SW480 (cell line): ENCODE measurements at regions not wholly inside any gene's neighbourhood (a gene's known extent, or its start where the extent isn't known, plus 50 kb on each side); places are given as distances from the start of the nearest gene placed in this dataset.

Experiments used
- DNase-seq: peaks from one replicate; pipeline ENCODE4 v3.0.0-alpha.2; 2016; ENCODE audit warnings: low spot score

DNA sequence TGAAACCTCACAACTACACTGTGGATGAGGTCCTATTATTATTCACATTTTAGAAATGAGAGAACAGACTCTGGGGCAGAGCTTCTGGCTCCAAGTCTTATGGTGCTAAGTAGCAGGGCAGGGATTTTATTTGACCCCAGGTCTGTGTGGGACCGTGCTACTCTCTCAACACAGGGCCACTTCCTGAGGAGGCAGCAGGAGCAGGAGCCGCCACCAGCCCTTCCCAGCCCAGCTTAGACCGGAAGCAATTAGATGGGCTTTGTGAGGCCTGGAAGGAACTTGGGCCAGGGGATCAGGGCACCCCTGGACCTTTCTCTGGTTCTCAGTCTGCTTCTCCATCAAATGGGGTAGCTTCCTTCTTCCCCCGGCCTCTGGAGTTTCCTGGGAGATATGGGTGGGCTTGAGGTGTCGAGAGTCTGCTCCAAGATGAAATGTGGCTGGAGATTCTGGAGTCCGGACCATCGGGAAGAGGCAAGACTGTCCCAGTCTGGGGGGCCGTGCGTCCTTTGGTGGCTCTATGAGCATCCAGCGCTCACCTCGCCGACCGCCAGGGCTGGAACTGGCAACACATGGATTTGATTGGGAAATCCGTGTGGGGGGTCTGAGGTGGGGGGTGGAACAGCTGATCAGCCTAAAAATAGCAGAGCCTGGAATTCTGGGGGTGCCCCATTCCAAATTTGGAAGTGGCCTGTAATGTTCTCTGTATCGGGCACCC lies 136.8 kb downstream of the FOXD2 start:
- DNase-seq, result no peak

DNA sequence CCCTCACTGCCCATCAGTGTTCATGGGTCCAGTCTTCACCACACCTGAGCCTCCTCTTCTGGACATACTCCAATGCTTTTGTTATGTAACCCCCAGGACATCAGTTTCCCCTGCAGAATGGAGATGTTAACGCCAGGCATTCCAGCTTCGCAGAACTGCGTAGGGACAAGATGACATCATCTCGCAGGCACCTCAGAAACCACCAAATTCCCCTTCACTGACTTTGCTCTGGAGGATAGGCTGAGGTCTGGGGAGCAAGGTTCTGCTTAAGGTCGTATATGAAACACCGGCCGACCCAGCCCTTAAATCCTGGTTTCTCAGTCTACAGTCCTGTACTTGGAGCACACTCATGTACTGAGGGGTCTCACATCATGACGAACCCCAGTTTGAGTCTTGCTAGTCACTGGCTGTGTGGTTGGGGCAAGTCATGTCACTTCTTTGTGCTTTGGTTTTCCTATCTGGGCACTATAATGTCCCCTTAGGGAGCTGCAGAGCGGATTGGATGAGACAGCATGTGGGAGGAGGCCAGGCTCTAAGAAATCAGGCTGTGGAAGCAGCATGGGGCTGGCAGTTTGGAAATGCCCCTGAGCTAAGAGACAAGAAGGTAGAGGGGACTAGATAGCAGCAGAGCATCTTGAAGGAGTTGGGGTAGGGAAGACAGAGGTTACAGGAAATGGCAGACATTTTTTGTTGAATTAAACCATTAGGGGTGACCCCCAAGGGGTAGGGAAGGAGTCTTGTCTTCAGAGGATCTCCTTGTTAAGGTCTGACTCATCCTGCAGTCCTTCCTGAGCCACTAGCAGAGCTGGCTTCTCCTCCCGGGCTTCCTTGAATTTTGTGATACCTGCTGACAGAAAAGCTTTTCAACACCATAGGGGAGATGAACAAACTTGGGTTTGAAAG lies 138.3 kb downstream of the FOXD2 start:
- DNase-seq, result peak; percentile 18

DNA sequence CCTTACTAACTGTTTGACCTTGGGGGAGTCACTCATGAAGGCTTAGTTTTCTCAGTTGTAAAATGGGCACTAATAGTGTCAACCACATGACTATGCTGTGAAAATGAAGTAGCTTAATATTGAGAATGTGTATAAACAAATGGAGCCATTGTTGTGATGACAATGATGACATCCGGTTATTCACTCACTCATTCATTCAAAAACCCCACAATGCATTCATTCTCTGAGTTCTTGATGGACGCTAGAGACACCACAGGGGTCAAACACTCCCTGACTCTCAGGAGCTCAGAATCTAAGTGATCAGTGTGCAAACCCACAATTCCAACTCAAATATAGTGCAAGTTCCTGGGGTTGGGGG lies 138.9 kb downstream of the FOXD2 start:
- DNase-seq, result no peak

DNA sequence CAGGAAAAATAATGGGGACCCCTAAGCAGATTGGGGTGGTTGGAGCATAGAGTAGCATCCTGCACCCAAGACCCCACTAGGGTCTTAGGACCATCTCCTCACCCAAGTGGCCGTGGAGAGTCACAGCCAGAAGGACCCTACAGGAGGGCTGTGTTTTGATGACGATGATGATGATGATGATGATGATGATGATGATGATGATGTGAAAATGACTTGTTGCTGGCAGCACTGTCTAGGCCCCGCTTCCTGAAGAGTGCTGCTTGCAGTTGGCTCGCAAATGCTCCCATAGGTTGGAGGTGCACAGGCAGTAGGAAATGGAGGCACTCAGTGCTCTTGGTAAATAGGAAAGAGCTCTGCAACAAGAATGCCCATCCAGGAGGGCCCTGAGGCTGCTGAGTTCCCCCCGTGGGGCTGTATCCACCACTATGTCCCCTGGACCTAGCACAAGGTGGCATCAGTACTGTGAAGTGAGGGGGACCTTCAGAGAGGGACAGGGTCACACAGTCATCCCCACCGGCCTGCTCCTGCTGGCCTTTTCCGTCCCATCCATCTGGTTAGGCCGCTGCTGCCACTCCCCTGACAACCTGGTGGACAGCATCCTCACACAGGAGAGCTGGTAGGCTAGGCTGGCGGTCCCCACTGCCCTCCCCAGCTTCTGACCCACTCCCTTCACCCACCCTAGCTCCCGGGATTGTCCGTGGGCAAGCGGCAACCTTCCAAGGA lies 139.6 kb downstream of the FOXD2 start:
- DNase-seq, result no peak

DNA sequence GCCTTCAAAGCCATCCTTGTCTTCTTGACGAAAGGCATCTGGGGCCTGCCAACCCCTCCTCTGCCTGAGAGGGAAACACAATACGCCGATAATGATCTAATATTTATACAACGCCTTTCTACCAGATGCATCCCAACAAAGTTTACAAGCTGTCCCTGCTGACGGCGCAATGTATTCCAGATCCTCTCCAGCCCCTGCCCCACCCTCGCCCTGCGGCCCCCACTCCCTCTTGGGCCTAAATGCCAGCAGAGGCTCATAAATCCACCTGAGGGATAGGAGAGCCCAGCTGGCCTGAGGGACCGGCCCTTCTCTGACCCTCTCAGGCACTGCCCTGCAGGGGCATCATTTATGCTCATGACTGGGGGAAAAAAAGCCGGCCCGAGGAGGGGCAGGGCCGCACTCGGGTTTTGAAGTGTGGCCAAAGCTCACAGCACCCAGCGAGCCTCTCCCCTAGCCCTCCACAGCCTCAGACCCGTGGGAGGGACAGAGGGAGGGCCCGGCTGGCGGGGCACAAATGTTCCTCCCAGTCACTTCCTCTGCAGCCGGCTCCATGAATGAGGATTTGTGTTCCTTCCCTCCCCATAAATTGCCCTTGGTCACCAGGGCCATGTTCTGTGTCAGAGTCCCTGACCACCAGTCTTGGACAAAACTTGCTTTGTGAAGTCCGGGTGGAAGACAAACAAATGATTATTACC lies 140.3 kb downstream of the FOXD2 start:
- DNase-seq, result peak; percentile 33

DNA sequence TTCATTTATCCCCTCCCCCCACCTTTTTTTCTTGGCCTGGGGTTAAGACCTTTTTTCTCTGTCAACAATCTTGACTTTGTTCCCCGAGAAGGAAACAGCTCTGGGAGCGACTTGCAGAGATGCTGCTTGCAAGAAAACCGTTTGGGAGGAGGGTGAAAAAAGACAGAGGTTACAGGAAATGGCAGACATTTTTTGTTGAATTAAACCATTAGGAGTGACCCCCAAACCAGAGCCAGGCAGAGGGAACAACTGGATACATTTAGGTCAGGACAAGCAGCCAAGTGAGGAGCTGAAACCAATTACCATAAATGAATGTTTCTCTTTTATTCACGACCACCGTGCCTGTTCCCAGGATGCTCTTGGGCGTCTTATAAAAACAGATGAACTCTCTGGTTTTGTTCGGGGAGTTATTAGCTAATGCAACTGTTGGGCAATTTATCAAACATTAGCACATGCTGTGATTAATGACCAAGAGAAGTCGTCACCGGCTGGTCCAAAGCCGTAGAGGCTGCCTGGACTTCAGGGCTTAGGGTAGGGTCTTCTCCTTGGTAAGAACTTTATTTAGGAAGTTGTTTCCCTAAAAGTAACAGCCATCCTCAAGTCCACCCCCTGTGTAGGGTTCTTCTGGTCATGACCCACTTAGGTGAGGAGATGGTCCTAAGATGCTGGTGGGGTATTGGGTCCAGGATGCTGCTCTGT lies 141.0 kb downstream of the FOXD2 start:
- DNase-seq, result no peak

DNA sequence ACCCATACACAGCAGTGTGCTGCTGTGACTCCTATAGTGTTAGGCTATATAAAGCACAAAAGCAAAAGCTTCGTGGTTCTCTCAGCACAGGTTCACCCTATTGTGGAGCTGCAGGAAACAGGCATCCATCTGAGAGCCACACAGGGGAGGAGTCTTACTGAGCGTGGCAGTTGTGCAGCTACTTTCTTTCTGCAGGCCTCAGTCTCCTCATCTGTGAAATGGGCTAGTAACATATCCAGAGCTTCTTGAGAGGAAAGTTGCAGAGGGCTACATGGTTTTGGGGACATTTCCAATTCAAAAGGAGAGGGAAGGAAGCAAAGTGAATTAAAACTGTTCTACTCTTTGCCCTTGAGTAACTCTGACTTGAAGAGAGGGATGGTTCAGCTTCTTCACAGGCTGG lies 142.0 kb downstream of the FOXD2 start:
- no peak for DNase-seq

DNA sequence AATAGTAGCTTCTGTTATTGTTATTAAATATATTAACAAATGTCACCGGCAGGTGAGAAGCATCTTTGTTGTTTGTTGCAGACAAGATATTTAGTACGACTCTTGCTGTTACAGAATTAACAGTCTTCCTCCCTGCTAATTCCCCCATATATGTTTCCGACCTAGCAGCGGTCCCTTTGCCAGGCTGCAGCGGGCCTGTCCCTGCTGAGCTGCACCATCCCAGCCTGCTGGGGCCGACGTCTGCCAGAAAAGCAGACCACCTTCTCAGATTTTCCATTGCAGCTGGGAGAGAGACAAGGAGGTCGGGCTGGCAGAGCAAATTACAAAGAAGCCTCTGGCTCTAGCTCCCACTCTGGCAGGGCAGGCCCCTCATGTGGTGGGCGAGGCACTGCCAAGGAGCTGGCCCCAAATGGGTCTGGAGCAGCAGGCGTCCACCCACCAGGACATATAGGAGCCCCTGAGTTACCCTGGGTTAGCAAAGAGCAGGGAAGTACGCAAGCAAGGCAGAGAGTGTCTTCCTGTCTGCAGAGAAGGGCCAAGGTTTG lies 142.7 kb downstream of the FOXD2 start:
- DNase-seq, result no peak

DNA sequence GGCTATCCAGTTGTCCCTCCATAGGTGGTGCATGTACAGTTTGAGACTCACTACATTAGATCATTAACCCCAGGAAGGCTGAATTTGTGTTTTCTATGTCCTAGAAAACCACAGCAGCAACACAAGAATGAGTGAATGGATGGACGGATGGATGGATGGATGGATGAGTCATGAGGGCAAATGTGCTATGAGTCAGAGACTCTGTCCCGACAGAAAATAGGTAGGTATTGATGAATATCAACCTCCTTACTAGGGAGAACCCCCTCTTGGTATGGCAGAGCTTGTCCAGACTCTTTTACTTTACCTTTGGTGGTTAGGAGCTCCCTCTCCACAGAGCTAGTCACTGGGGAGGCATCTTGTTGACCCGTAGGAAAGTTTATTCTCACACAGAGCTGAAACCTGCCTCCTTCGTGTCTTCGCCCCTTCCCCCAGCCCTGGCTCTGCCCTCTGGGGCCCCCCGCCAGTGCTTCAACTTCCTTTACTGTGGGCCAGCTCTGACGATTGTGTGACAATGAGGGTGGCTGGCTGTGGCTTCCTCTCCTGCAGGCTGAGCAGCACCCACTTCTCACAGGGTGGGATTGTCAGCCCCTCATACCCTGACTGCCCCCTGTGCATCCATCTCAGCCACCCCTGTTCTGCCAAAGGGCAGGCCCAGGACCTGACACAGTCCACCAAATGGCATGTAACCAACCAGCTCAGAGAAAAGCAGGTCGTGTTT lies 145.2 kb downstream of the FOXD2 start:
- peak; percentile 38 for DNase-seq

DNA sequence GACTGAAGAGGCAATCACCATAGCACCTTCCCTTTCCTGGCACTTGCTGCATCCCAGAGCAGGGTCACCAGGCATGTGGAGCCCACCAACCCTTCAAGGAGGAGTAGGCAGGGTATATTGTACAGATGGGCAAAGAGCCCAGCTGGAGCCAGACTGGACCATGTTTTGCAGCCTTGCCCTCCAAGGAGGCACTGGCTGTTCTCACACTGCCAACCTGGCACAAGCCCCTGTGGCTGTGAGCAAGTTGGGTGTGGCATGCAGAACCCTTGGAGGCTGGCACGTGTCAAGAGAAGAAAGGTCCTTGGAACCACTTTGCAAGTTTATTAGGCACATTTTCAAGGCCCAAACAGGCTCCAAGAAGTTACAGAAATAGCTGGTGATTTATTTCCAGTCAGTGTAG lies 146.4 kb downstream of the FOXD2 start:
- no peak for DNase-seq

DNA sequence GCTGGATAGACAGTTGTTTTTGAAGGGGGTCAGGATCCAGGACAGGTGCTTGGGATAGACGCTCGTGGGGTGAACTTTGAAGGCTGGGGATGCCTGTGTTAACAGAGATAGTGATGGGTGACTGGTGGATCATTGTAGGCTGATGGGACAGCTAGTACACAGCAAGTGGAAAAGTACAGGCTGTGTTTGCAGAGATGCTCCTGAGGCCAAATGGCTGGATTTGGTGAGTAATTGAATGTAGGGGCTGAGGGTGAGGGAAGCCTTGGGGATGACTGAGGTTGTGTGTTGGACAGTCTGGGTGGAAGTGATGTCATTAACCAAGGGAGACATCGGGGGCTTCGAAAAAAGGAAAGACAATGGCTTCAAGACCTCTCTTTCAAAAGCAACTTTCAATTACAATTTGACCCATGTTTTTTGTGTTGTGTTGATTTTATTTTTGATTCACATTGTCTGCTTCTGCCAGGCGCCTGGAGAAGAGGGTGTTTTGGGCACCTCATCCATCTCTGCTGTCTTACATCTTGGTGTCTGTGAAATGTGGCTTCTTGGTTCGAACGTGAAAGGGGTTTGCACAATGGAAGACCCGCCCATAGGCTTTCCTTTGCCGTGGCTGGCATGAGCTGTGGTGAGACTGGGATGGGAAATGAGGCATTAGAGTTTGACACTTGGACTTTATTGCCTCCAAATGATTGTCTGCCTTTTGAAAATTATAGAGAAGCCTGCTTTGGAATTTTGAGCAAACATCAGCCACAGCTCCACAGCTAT lies 147.5 kb downstream of the FOXD2 start:
- DNase-seq, result no peak

DNA sequence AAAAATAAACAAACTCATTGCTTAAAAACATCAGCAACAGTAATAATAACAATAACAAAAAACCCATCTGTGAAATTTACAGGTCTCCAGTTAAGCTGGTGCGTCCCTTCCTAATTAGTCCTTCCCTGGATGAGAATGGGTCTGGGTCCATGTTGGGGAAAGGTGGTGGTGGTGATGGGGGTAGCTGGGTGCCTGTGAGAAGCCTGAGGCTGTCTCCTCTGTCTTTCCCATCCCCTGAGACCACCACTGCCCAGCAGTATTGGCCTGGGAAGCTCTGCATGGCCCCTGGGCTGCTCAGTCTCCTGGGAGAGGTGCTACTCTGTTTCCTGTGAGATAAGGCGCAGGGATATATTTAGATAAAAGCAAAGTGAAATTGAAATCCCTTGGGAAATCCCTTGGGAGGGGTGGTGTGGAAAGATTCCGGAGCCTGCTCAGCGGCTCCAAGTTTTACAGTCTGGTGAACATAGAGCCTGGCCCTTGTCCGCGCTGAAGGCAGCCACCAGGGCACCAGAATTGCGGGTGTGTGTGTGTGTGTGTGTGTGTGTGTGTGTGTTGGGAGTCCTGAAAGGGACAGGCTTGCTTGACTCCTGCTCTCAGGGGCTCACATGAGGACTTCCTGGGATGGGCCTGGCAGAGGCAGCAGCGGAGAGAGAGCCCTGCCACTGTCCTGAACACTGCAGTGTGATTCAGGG lies 150.2 kb downstream of the FOXD2 start:
- no peak for DNase-seq

DNA sequence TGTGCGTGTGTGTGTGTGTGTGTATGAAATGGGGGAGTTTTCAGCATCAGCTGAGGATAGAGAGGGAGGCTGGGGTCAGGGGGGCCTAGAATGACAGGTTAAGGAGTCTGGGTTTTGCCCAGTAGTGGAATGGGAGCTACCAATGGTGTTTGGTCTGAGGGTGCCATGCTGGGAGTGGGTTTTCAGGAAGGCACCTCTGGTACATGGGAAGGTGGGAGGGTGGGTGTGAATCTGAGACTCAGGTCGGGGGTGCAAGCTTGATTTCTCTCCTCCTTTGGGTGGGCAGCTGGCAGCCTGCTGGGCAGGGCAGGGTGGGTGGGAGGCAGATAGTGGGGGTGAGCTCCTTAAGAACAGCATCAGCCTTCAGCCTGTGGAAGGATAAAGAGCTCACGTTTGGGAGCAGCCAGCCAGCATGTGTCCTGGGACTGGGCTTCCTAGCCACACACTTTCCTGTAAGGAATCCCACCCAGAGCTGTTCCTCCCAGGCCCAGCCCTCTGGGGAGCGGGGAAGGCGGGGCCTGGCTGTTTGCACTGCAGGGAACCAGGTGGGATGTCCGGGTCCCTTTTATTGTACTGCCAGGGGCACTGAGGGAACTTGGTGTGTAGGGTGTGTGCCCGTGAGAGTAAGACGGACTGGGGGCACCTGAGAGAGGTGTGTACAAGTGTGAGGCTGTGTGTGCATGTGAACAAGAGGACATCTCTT lies 152.8 kb downstream of the FOXD2 start:
- DNase-seq, result no peak

DNA sequence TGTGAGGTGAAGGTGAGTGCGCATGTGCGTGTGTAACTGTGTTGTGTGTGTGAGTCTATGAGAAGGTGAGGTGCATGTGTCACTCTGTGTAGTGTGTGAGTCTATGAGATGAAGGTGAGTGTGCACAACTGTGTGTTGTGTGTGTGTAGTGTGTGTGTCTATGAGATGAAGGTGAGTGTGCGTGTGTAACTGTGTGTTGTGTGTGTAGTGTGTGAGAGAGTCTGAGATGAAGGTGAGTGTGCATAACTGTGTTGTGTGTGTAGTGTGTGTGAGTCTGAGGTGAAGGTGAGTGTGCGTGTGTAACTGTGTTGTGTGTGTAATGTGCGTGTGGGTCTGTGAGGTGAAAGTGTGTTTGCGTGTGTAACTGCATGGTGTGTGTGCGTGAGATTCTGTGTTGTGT lies 154.0 kb downstream of the FOXD2 start:
- no peak for DNase-seq

DNA sequence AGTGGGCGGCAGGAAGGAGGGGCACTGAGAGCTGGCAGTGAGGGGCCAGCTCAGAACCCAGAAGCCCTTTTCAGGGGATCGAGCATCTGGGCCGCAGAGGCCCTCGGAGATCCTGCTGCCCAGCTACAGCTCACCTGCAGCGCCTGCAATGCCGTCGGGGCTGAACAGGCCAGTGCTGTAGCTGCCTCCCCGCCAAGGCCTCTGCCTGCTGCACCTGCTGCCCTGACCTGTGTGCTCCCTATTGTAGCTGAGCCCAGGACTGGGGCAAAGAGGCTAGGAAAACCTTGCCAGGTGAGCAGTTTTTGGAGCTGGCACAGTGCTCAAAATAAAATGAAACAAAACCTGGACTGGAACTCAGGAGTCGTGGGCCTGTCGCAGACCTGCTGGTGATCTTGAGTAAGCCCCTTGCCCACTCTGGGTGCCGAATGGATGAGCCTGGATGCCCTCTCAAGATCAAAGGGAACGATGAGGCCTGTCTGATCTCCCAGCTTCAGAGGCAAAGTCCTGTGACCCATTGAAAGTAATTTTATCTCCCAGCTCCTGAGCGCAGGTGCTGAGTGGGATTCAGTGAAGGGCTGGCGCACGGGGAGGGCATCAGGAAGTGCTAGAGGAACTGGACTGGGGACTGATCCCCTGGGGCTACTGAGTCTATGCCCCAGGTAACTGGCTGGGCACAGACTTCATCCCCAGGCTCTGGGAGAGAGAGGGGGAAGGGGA lies 154.6 kb downstream of the FOXD2 start:
- peak; percentile 11 for DNase-seq

DNA sequence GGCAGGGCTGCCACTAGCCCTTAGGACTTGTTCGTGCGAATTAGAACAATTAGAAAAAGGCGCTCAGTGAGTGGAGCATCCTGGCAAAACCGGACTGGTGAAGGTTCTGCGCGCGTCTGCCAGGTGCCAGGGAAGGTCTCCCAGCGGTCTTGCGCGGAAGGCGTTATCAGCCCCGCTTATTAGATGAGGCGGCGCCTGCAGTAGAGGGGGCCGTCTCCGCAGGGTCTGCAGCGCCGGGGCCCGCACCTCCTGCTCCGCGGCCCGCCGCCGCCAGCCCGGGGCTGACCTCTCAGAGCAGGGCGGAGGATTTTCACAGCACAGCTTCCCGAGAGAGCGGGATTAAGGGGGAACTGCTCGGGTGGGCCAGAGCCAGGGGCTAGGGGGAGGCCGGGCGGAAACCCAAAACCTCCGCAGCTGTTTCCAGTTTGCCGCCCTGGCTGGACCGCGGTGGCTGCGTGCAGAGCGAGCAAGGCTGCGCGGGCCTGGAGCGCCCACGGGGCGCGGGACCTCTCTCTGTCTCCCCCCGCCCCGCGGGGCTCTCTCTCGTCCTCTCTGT lies 155.2 kb downstream of the FOXD2 start:
- DNase-seq, result no peak

DNA sequence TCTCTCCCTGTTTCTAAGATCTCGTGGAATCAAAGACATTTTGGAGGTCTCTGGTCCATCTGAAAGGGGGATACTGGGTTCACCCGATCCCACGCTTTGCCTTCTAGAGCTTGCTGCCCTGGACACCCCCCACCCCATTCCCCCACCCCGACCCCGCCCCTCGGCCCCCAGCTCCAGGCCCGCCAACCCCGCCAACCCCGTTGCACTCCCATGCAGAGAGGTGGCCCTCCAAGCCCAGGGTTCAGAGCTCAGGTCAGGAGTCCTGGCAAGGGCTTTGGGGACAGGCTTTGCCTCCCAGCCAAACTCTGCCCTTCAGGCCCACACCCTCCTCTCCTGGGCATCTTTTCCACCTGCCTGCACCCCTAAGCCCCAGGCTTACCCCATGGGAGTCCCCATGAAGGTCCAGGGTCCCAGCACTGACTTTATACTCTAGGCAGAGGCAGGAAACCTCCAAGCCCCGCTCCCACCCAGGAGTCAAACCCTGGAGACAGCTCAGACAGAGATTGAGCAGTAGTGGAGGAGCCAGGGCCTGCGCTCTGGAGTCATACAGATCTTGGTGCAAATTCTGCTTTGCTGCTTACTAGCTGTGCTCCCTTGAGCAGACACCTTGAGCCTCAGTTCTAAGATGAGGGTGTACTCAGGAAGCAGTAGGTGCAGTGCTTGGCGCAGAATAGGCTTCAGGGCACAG lies 155.9 kb downstream of the FOXD2 start:
- no peak for DNase-seq
